ENCODE measurements at regions not wholly inside any gene's neighbourhood (a gene's known extent, or its start where the extent isn't known, plus 50 kb on each side); places are given as distances from the start of the nearest gene placed in this dataset.

- no peak for TF ChIP-seq CTCF (conservative IDR thresholded peaks at IDR 0.05; ENCODE audit: low read depth, low read length)
- Histone ChIP-seq H3K4me2 (no peak overlapping the region), H3K4me3 (IDR thresholded peaks at IDR 0.05; ENCODE audit: insufficient read depth, low read depth, low read length) (no peak overlapping the region), H4K20me1 (ENCODE audit: insufficient read depth) (no peaks in the 10 kb centered on the region), H3K9ac (no peak overlapping the region), H3K79me2 (ENCODE audit: insufficient read depth, low read depth) (no peaks in the 10 kb centered on the region), H3K27ac (no peak overlapping the region), H3K36me3 (ENCODE audit: insufficient read depth) (no peaks in the 10 kb centered on the region), H2AFZ (ENCODE audit: low read depth) (no peak overlapping the region), H3K27me3 (ENCODE audit: insufficient read depth, low read depth) (no peaks in the 10 kb centered on the region), H3K4me1 (ENCODE audit: low read depth, poor library complexity, severe bottlenecking) (no peaks in the 10 kb centered on the region)
These were observed 715.6 kb upstream of the FLRT2 start for GRCh38 chr14:84814391-84814790.

GRCh38 chr14:84819528-84819927 lies 710.4 kb upstream of the FLRT2 start:
- H3K4me1 ChIP-seq (ENCODE audit: low read depth, poor library complexity, severe bottlenecking), result no peaks in the 10 kb centered on the region
- no peaks in the 10 kb centered on the region for H3K36me3 ChIP-seq (ENCODE audit: insufficient read depth)
- H3K79me2 ChIP-seq (ENCODE audit: insufficient read depth, low read depth), result no peaks in the 10 kb centered on the region
- no peak for TF ChIP-seq CTCF (conservative IDR thresholded peaks at IDR 0.05; ENCODE audit: low read depth, low read length)
- no peak overlapping the region for H3K4me2 ChIP-seq
- no peaks in the 10 kb centered on the region for H4K20me1 ChIP-seq (ENCODE audit: insufficient read depth)
- H3K9ac ChIP-seq, result no peak overlapping the region
- no peak overlapping the region for H3K27ac ChIP-seq
- no peaks in the 10 kb centered on the region for H3K27me3 ChIP-seq (ENCODE audit: insufficient read depth, low read depth)
- H3K4me3 ChIP-seq (IDR thresholded peaks at IDR 0.05; ENCODE audit: insufficient read depth, low read depth, low read length), result no peak overlapping the region
- no peak overlapping the region for H2AFZ ChIP-seq (ENCODE audit: low read depth)

GRCh38 chr14:84825481-84826251 lies 704.3 kb upstream of the FLRT2 start:
- Histone ChIP-seq H3K27ac (no peak overlapping the region), H3K4me1 (ENCODE audit: low read depth, poor library complexity, severe bottlenecking) (no peaks in the 10 kb centered on the region), H3K9ac (no peak overlapping the region), H3K4me2 (no peak overlapping the region), H3K79me2 (ENCODE audit: insufficient read depth, low read depth) (no peaks in the 10 kb centered on the region), H4K20me1 (ENCODE audit: insufficient read depth) (no peaks in the 10 kb centered on the region), H3K4me3 (IDR thresholded peaks at IDR 0.05; ENCODE audit: insufficient read depth, low read depth, low read length) (no peak overlapping the region), H3K36me3 (ENCODE audit: insufficient read depth) (no peaks in the 10 kb centered on the region), H3K27me3 (ENCODE audit: insufficient read depth, low read depth) (no peaks in the 10 kb centered on the region), H2AFZ (ENCODE audit: low read depth) (no peak overlapping the region)
- TF ChIP-seq CTCF (conservative IDR thresholded peaks at IDR 0.05; ENCODE audit: low read depth, low read length), result no peak

GRCh38 chr14:84826294-84826693 lies 703.6 kb upstream of the FLRT2 start:
- Histone ChIP-seq H3K4me1 (ENCODE audit: low read depth, poor library complexity, severe bottlenecking) (no peaks in the 10 kb centered on the region), H3K36me3 (ENCODE audit: insufficient read depth) (no peaks in the 10 kb centered on the region), H3K4me2 (no peak overlapping the region), H3K4me3 (IDR thresholded peaks at IDR 0.05; ENCODE audit: insufficient read depth, low read depth, low read length) (no peak overlapping the region), H4K20me1 (ENCODE audit: insufficient read depth) (no peaks in the 10 kb centered on the region), H3K79me2 (ENCODE audit: insufficient read depth, low read depth) (no peaks in the 10 kb centered on the region), H3K27ac (no peak overlapping the region), H3K27me3 (ENCODE audit: insufficient read depth, low read depth) (no peaks in the 10 kb centered on the region), H2AFZ (ENCODE audit: low read depth) (no peak overlapping the region), H3K9ac (no peak overlapping the region)
- TF ChIP-seq CTCF (conservative IDR thresholded peaks at IDR 0.05; ENCODE audit: low read depth, low read length), result no peak
